ENCODE measurements at regions not wholly inside any gene's neighbourhood (a gene's known extent, or its start where the extent isn't known, plus 50 kb on each side); places are given as distances from the start of the nearest gene placed in this dataset.

DNA sequence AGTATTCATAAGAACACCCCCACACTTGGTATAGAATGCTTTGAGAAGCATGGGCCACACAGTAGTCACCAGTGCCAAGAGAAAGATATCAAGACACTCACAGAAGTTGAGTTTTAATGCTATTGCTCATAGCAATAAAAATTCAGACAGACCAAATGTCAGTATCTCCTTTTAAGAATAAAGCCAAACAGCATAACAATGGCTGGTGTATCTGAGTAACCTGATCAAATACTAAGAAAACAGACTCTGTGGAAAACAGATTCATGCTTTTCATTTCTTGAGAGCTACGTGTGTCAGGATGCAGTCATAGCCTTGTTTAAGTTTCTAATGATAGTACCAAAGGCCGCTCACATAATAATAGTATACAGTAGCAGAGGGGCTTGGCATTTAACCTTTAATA is 778.5 kb downstream of the MECOM start:
- no peak for DNase-seq

DNA sequence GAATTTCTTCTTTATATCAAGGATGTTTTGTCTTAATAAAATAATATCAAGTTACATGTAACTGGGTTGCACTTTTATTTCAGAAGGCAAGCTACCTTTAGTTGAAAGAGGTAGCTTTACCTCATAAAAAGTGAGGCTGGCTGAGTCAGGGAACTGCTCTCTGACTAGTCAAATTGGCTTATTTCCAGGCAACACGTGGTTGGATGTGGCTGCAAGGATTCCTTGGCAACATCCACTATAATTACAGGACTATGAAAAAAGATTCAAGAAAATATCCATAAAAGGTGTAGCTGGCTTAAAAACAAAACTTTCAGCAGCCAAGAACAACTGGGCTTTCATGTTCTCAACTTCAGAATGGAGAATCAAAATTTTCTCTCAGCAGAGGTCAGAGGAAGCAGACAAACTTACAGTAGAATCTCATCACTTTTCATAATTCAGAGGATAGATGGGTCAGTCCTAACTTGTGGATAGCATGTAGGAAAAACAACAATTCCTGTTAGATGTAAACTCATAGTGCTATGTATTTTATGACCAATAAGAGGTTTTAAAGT is 779.1 kb downstream of the MECOM start:
- DNase-seq: peak; percentile 90

DNA sequence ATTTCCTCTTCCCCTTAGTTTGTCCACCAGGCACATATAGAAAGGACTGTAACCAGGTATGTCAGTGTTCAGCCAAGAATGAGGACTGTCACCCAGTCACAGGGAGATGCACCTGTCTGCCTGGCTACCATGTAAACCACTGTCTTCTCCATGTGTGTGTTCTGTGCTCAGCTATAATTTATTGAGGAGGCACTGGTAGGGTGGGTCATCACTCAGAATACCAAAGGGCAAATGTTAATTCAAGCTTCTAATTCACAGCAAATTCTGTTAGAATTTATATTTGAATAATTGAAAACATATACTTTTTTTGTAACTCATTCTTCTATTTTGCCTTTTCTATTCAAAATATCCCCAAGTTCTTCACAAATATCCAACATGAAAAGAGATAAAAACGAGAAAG is 780.4 kb downstream of the MECOM start:
- DNase-seq: no peak

DNA sequence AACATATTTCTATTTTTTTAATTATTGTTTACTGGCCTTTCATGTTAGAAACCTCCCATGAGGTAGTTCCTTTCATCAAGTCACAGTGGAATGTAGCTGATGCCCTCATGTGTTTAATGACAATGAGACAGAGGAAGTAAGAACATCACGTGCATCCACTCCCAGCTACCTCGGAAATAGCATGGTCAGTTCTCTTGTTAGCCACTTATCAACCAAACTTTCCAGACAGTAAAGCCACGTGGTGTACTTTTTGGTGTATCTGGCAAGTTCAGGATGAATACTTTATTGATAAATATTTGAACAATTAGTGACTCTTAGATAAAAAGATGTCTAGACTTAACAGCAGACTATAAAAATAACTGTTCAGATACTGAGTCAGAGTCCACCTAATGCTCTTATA is 781.7 kb downstream of the MECOM start:
- DNase-seq: no peak

DNA sequence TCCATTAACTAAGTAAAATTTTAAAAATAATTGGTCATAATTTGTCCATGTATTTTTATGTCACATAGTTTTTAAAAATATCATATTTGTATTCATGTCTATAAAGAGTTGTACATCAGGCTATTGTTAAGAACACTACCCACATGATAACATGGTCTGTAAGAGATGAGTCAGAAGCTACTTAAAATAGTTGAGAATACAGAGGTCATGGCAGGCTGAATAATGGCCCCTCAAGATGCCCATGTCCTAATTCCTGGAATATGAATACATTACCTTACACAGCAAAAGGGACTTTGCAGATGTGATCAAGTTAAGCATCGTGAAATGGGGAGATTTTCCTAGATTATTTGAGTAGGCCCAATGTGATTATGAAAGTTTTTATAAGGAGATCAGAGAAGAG is 782.9 kb upstream of the GOLIM4 start:
- no peak for DNase-seq

DNA sequence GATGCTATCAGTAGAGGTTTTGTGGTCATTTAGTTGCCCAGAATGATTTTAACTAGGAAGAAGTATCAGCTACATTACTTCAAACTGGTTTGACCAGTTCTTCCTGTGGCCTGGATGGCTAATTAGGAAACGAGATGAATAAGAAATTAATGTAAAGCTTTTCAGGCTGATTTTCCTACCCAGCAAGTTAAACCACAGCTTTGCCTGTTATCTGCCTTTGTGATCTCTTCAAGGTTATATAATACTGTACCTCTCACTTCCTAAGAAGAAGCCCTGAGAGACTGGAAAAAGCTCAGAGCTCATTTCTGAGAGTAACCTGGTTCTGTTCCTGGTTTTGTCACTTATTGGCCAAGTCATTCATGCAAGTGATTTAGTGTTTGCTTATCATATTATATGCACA is 782.2 kb upstream of the GOLIM4 start:
- DNase-seq: peak; percentile 89

DNA sequence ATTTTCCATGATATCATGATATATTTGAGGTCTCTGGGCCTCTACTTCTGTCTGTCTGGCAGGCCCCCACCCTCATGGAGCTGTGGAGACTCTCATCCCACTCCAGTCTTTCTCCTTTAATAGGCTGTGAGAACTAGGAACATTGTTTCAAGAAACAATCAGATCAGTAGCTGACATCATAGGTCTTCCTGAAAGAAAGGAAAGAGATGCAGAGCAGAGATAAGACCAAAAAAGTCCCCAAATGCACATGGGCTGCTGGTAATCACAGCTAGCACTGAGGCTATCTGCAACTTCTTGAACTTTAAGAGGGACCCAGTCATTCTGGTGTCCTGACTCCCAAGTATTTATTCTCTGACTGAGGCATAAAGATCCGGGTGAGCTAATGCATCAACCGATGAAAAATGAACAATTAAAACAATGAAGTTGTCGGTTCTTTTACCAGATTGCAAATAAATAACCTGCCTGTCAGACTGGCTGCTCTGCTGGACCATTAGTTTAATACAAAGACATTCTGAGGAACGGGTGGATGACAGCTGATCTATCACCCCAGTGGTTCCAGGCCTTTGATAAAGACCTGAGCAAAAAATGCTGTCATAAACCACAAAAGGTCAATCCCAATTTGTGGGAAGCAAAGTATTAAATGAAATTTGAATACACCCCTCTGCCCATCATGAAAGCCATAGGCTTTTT is 780.8 kb upstream of the GOLIM4 start:
- no peak for DNase-seq

DNA sequence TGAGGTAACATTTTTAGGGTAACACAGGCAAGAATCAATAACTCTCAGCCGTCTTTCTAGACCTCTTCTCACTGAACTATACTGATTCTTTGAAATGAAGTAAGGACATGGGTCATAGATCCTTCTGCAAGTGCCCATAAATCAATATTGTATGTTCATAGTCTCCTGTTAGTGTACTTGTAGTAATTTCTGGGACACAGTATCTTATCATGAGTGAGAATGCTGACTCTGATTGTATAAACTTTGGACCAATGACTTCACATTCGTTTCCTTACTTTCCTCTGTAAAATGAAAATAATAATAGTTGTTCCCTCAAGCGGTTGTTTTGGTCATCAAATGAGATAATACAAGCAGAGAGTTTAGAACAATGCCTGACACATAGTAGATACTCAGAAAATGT is 777.1 kb upstream of the GOLIM4 start:
- DNase-seq: no peak

DNA sequence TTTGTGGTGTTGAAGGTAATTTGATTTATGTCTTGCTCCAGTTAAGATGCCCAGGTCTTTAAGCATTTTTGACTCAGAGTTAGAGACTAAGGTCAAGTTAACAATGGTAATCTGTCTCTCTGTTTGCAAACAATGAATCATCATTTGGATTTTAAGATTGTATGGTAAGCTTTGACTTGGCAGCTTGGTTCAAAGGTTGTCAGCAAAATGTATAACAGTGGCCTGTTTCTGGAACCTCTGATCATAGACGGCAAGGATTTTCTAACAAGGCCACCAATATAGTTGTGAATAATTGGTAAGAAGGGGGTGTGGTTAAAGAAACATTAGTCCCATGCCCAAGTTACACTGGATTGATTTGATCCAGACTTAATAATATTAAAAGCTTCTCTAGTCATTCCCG is 775.2 kb upstream of the GOLIM4 start:
- DNase-seq: no peak

DNA sequence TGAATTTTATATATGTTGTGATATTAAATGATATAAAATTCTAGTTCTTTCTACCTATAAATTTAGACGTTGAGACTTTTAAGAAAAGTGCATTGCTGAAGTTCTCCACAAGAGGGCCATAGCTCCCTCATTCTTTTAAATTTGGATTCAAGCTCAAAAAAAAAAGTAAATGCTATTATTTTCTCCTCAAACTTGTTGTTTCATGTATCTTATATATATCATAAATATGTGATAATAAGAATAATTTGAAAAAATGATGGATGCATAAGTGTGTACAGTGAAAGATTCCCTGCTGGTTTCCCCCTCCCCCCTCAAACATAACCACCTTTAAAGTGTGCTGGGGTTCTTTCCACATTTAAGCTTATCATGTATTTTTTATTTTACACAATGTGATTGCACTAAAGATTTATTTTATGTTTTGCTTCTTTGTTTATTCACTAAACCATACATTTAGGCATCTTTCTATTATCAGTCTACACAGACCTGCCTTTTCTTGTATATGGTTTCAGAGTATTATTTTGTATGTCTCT is 769.4 kb upstream of the GOLIM4 start:
- DNase-seq: peak; percentile 53

DNA sequence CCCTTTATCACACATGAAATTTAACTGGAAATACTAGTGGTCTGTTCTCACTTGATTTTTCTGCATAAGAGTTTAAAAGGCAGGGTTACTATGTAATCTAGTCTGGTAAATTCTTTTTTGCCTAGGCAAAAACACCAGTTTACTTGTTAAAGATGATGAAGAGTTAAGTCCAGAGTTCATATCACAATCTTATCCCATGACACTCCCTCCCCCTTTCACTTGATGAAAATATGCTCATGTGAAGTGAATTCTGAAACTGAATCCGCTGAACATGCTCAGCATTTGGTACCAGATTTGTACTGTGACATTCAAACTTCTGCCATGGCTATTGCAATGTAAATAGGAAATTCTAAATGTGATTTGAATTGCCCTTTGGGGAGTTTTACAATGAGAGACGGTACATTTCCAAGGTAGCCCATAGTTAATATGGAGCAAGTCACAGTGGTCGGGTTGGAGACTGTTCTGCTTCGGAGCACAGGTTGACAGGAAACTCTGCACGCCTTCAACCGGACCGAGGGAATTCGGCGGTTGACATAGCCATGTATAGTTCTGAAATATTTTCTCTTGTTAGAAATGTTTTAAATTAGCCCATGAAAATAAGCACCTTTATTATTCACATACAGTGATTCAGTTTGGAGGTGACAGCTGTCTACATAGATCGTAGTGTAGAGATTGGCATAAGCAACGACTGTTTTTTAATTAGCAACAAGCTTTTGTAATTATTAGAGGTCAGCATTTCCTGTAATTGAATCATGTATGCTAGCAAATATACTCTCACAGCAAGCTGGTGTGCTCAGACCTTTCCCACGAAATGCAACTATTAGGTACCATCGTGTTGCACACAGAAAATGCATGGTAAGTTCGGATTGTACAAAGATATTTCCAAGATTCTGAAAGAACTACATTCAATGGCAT is 768.6 kb upstream of the GOLIM4 start:
- no peak for DNase-seq

DNA sequence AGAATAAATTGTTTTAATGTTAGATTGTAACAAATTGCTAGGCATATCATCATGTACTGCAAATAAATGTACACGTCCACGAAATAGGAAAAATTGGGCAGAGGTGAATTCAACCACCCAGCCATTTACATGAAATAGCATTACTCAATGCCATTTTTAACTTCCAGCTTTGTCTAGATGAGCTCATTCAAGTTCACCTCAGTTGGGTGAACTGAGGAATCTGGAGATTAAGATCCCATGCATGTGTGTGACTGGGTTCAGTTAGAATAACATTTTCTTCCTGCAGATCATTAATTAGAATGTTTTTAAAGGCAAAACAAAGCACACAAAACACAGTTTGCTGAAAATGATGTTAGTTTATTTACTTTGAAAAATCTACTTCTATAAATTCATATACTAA is 767.8 kb upstream of the GOLIM4 start:
- DNase-seq: no peak

DNA sequence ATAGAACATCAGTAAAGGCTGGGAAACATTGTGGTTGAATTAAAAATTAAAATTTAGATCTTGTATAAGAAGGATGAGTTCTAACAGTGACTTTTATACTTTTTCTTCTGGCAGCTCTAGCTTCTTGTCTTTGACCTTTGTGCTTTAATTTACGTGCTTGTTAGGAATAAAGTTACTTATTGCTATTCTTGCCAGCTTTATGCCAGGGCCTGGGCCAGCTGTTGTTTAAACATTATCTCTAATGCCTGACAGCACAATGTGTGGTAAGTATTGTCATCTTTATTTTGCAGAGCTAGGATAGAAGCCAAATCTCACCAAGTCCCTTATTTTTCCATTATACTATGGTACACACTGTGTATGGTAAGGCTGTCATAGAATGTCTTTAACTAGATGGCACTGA is 766.7 kb upstream of the GOLIM4 start:
- DNase-seq: no peak

DNA sequence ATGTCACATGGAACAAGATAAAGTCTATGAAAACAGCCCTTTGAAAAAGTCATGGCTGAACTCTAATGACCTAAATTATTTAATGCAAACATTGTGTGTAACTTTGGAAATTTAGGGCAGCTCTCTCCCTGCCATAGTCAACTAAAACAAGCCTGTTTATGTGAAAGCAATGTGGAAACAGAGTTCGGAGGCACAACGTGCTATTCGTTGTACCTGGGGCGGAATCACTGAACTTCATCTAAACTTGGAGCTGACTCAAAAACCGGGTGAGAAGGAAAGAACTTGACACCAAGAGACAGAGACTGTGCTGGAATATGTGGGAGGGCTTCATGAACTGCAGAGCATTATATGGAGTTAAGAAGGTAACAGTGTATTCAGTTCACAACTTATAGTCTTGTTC is 764.9 kb upstream of the GOLIM4 start:
- DNase-seq: no peak

DNA sequence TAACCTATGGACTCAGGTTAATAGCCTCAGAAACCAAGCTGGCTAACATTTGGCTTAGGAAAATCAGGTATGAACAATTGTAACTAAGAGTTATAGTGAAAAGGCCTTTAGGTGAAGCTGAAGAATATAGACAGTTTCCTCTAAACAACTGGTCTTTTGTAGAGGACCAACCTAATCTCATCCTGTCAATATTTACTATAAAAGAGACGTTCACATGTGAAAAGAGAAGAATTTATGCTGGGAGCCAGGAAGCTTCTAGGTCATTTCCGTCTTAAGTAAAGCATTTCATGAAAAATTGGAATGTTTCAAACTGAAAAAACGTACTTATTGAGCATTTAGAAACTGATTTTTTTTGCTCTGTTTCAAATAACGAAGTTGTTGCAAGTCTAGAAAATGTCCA is 764.3 kb upstream of the GOLIM4 start:
- DNase-seq: no peak

DNA sequence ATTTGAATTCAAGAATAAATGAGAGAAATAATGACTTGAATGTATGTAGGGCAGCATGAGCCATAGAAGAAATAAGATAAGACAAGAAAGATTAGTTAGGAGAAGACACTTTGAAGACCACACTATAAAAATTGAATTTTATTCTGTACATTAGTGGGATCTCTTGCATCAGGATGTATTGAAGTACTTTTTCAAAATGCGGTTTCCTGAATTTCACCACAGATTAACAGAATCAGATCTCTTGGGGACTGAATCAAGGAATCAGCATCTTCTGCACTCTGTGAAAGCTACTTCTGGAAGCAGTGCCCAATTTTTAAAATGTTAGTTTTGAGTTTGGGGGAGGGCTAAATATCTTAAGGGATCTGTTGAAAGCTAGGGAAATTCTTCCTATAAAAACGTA is 763.9 kb upstream of the GOLIM4 start:
- DNase-seq: no peak

DNA sequence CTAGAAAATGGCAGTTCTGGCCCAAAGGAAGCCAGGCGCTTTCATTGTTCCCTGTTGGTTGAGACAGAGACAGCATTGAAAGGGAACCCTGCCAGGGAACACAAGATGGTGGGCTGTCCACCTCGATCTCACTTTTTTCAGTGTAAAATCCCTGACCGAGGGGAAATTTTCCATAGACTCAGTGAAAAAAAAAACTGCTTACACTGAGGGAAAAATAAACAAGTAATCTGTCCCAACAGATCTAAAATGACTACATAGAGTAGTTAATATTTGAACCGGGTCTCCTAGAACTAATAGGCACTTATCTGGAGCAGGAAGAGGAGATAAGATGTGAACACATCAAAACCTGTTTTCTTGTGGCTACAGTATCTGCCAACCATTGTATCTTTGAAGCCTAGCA is 763.4 kb upstream of the GOLIM4 start:
- no peak for DNase-seq

DNA sequence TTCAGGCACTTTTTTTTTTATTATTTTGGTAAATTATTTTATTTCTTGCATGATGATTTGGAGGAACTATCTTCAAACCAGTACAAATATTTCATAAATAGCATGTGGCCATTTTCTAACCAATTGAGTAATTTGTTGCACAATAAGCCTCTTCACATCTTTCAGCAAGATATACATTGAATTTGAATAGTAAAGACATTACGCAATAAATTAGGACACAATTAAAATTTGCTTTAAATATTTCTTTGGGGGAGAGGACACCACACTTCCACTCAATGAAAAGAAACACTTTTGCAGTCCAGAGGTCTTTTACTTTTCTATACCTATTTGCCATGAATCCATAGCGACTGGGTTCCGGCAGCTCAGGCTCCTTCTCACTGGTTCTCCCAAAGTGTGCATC is 762.6 kb upstream of the GOLIM4 start:
- DNase-seq: no peak

DNA sequence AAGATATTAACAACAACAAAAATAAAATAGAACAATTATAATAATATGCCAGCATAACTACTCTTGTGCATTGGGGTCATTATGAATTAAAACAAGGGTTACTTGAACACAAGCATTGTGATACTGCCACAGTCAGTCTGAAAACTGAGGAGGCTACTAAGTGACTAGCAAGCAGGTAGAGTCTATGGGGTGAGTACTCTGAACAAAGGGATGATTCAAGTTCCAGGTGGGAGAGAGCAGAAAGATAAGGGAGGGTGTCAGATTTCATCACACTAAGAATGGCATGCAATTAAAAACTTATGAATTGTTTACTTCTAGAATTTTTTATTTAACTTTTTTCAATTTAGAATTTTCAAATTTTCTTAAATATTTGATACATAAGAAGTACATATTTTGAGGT is 754.4 kb upstream of the GOLIM4 start:
- no peak for DNase-seq

DNA sequence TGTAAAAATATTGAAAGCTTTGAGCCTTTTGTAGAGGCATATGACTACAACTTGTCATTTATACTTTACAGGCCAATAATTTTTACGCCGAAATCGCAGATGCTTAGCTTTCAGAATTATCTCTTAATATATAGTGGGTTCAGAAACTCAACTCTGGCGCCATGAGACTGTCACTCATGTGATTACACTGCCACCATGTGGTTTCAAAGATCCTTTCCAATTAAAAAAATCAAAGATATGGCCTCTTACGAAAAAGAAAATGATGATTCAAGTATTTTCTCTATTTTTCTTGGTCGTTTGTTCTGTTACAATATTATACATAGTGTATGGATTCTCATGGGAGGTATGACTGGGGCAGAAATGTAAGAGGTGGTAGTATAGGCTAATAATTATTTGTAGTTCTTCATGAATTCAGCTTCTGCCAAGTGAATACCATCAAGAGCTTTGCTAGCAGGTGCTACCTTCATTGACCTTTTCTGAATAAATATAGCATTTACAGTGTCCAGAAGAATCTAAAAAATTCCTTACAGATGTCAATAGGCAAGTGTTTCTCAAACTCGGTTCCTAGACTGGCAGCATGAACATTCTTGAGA is 751.7 kb upstream of the GOLIM4 start:
- peak; percentile 78 for DNase-seq

DNA sequence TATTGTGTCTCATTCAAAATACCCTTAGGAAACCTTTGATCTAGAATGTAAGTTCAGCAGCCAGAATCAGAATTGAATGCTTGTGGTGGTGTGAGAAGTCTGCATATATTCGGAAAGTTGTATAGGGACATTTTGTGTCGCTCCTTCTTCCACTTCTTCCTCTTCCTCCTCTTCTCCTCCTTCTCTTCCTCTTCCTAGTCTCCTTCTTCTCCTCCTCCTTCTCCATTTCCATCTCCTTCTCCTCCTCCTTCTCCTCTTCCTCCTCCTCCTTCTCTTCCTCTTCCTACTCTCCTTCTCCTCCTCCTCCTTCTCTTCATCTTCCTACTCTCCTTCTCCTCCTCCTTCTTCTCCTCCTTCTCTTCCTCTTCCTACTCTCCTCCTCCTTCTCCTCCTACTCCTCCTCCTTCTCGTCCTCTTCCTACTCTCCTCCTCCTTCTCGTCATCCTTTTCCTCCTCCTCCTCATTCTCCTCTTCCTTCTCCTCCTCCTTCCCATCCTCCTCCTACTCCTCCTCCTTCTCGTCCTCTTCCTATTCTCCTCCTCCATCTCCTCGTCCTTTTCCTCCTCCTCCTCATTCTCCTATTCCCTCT is 749.3 kb upstream of the GOLIM4 start:
- no peak for DNase-seq

DNA sequence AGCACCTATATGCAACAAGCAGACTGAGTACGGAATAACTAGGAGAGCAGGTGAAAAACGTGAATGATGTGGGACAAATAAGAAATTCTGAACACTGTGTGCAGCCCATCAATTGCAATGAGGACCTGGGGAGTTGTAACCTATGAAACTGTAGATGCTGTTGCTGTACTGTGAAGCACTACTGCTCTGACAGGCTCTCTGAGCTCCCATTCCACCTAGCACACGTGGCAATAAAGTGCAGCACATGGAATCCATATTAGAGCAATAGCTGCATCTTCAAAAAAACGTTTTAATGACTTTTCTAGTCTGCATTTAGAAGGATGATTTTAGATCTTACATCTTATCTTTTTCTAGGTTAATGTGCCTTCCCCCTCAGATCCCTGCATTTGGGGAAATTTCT is 748.7 kb upstream of the GOLIM4 start:
- no peak for DNase-seq

DNA sequence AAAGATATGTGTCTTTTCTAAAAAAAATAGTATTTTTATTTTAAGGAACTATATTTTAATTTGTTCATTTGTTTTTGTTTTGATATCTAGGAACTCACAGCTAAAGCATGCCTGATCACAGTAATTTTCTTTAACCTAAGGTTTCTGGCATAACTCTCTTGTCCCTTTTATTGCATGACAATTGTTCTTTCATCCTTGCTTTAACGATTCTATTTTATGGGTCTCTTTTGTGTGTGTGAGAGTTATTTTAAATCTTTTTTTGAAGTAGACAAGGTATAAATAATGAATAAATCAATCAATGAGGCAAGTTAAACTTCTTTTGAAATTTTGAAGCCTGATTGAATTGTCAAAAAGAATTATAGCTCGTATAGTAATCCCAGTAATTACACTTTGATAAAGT is 747.8 kb upstream of the GOLIM4 start:
- DNase-seq: no peak

Data from NCI-H1105 treated with DMSO at 0.1 percent for 48 hours (cell line).